GM21825 (cell line): ENCODE measurements at regions not wholly inside any gene's neighbourhood (a gene's known extent, or its start where the extent isn't known, plus 50 kb on each side); places are given as distances from the start of the nearest gene placed in this dataset.
"Not testable (repeated sequence)": the region's sequence is repeated elsewhere in the genome, so short reads cannot be mapped to it uniquely, and the experiment has no call there.

ENCODE experiments used
- ATAC-seq: cut with Tn5 transposase; IDR thresholded peaks from one replicate; pipeline ENCODE4 v1.9.1; 2021; ENCODE audit warnings: mild to moderate bottlenecking, moderate library complexity; ENCODE audit not compliant: unreplicated experiment

DNA sequence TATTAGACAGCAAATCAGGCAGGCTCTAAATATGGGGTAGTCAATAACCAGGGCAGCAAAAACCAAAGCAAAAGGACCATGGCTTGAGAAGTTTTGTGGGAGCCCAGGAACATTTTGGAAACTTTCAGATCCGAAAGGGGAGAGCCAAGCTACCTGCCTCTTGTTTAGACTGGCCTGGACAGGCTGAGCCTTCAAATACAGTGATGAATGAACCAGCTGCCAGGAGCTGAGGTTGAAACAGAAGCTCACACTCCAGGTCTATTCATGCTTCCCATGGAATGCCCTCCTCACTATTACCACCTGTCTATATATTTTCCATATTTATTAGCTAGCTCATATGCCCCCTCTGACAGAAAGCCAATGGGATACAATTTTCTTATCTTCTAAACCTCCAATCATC lies 150.8 kb upstream of the SLC44A1 start:
- no peak for ATAC-seq

- no peak for ATAC-seq
These were observed 146.1 kb upstream of the SLC44A1 start for GRCh38 chr9:105098370-105098769.

- no peak for ATAC-seq
These were observed 140.7 kb upstream of the SLC44A1 start for GRCh38 chr9:105103776-105104175.

DNA sequence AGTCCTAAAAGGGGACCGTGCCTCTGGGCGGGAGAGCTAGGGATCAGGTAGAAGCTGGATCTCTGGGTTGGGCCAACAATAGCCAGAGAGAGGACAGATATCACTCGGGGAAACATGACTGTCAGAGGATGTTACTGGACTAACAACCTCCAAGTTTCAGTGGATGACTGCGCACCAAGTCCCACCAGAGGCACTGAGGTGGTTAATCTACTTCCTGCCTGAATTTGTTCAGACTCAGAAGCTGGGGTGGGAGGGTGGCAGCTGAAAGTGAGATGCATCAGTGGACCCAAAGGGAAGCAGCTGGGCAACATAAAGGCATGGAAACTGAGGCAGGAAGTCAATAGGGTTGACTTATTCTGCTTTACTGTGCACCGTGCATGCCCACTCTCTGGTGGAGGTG lies 130.1 kb upstream of the SLC44A1 start:
- peak; percentile 68 for ATAC-seq

DNA sequence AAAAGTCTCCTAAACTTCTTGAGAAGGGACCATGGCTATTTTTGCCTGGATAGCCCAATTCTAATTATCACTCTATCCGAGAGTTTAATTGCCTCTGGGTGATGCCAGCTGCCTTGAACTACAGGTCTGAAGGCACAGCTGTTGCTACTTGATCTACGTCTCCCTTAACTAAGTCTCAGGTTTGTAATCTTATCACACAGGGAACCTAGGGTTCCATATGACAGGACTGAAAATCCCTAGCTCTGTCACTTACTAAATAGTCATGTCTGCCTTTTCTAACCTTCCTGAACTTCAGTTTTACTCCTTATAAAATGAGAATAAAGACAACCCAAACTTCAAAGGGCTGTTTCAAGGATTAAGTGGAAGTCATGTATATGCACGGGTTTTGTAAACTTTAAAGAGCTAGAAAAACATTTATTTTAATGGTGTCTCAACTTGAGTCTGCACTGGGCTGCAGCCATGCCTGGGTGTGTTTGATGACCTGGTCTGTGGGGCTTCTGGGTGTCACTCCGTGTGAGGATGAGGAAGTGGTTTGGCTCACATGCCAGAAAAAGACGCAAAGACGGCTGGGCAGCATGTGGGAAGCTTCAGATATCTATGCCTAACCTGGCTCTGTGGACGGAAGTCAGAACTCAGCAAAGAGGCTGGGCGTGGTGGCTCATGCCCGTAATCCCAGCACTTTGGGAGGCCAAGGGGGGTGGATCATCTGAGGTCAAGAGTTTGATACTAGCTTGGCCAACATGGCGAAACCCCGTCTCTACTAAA lies 129.3 kb upstream of the SLC44A1 start:
- peak; percentile 82 for ATAC-seq

DNA sequence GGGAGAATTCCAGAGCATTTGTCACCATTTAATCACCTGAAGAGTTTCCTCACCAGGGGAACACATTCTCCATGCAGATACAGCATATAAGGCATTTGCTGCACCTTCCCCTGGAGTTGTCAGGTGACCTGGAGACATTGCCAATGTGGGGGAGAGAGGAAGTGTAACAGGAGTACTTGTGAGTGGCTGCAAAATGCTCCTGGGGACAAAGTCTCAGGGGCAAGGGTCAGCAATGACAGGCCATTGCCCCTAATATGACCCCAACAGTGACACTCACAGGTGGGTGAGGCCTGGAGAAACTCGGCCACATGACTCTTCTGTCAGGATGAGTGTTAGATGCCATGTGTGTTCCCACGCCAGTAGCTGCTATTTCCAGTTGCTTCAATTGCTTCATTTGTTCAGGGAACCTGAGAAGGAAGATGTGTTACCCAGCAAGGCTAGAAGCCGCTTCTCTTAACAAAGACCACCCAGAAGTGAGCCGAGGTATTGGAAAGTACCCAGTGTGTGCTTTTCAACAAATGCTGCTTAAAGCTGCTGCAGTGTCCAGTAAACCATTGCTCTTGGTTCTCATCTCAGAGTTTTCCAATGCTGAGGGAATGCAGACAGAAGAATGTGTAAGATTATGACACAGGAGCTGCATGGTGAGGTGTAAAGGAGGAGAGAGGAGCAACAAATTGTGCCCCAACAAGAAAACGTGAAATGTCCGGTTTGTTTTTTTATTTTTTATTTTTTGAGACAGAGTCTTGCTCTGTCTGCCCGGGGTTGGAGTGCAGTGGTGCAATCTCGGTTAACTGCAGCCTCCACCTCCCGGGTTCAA lies 128.2 kb upstream of the SLC44A1 start:
- ATAC-seq, result no peak

DNA sequence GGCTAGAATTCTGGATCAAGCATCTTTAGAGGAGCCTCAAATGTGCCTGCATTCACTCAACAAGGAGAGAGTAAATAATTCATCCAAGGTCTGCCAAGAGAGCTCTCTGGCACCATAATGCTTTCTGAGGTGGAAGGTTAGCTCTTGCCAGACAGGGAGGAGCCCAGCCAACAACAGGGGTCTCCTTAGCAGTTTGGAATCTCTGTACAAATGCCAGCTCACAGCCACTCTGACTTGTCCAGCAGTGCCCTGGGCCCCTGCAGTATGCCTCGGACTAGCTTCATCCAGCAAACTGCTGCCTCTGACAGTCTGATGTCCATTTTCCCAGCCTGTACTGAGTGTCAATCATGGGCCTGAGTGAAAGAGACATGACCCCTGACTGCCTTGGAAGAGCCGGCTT lies 127.2 kb upstream of the SLC44A1 start:
- ATAC-seq, result no peak

DNA sequence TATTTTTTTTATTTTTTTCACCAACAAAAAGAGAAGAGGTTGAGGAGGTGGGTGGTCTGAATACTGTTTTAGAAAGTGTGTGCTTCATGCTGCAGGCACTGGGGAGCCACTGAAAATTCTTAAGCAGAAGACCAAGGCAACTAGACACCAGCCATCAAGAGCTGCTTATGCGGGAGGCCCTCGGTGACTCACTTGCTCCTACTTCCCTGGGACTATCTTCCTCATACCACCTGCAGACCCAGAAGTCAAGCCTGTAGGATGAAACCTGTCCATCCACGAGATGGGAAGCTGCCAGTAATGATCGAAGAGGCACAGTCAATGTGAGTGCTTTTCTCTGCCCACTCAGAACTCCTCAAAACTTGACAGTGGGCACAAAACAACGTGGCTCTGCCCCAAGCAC lies 125.8 kb upstream of the SLC44A1 start:
- ATAC-seq, result no peak

GRCh38 chr9:105119156-105119555 lies 125.3 kb upstream of the SLC44A1 start:
- no peak for ATAC-seq

- ATAC-seq, result no peak
These were observed 122.5 kb upstream of the SLC44A1 start for GRCh38 chr9:105121861-105122430.

- not testable (repeated sequence) for ATAC-seq
These were observed 119.9 kb upstream of the SLC44A1 start for GRCh38 chr9:105124598-105124997.

DNA sequence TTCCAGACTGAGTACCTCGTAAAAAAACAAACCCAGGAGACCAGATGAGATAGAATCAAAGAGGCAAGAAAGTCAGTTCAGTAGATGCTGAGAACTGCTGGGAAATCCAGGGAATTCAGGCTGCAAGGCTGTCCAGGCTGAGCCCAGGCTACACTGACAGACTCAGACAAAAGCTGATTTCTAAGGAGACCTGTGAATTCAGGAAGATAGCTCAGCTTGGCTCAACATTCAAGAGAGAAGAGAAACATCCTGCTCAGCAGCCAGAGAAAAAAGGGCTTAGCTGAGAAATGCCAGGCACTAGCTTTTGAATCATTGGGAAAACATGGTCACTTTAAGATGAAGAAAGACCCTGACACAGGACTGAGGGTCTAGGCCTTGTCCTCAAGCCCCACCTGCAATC lies 118.2 kb upstream of the SLC44A1 start:
- ATAC-seq, result no peak

DNA sequence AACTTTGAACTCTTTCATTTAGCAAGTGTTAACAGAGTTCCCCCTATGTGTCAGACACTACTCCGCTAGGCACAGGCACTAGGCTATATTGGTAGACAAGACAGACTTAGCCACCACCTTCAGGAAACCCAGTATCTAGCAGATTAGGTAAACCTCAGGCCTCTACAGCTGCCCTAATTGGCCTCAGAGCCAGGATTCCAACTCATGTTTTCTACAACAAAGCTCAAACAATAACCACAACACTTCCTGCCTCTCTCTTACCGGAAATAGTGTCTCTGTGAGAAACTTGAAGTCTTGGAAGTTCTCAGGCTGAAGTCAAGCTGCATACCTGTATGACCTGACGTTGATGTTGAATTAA lies 116.6 kb upstream of the SLC44A1 start:
- ATAC-seq, result peak; percentile 99

DNA sequence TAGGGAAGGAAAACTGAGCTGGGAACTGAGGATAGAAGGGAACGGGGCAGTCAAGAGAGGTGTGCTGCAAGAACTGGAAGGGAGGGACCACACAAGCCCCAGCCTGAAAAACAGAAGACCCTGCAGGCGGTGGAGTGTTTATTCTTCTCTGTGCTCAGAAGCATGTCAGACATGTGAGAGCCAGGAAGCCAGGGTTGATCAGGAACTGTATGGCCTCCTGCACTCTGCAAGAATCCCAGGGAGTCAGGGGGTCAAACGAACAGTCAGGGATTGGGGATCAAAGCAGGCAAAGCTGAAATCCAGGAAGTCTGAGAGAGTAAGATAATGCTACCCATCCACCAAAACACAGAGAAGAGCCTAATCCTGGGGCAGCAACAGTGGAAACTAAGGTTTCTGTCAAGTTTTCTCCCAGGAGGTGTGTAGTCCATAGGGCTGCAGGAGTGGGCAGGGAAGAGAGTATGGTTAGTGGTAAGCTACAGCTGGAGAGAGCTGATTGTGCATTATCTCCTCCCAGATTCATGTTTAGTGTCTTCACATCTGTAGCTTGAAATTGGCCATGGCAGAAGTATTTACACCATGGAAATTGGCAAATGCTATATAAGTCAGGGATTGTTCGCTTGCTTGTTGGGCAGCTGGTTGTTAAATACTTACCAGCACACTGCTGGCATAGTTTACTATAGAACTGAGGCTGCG lies 115.4 kb upstream of the SLC44A1 start:
- ATAC-seq, result no peak

DNA sequence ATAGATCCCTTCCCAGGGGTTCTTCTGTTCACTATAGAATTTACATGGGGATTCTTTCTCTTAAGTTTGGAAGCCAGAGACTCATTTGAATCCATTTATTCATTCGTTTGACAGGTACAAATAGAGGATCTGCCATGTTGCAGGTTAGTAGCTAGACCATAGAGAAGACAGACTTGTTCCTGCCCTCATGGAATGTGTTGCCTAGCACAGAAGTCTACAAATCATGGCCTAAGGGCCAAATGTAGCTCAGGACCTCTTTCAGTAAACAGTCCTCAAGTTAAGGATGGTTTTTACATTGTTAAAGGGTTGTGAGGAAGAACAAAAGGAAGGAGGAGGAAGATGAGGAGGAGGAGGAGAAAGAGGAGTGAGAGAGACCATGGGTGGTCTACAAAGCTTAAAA lies 114.7 kb upstream of the SLC44A1 start:
- ATAC-seq, result no peak

GRCh38 chr9:105131981-105132380 lies 112.5 kb upstream of the SLC44A1 start:
- ATAC-seq, result no peak

DNA sequence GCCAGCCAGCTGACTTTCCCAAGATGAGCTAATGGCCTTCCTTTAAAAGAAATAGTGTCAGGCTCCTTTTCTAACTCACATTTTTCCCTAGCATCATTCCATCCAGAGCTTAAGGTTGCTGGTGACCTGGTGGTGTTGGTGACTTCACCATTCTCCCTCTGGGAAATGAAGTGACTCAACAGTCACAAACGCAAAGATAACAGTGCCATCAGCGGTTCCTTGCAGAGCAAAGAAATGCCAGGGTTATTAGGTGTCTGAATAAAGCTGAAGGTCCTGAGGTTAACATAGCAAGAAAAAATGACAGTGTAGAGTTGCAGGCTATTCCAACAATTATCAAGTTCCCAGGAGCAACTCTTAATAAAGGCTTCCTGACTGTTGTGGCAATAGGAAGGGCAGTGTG lies 111.8 kb upstream of the SLC44A1 start:
- no peak for ATAC-seq

DNA sequence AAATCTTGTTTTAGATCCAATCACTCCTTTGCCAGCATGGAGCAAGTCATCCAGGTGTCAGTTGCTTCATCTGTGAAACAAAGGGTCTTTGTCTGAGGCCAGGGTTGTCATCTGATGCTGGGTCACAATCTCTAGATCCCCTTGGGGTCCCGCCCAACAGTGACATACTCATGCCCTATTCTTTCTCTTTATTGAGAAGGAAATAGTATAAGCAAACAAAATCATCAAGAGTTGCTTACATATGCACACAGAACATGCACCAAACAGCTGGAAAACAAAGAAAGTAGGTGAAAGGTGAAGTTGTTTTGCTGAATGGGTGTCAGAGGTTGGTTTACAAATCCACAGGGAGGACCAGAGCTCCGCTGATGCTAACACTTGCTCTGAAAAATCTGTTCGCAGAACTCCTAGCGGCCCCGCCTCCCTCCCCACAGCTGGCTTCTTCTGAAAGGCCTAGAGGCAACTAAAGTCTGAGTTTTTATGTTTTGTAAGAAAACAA lies 106.1 kb upstream of the SLC44A1 start:
- no peak for ATAC-seq

DNA sequence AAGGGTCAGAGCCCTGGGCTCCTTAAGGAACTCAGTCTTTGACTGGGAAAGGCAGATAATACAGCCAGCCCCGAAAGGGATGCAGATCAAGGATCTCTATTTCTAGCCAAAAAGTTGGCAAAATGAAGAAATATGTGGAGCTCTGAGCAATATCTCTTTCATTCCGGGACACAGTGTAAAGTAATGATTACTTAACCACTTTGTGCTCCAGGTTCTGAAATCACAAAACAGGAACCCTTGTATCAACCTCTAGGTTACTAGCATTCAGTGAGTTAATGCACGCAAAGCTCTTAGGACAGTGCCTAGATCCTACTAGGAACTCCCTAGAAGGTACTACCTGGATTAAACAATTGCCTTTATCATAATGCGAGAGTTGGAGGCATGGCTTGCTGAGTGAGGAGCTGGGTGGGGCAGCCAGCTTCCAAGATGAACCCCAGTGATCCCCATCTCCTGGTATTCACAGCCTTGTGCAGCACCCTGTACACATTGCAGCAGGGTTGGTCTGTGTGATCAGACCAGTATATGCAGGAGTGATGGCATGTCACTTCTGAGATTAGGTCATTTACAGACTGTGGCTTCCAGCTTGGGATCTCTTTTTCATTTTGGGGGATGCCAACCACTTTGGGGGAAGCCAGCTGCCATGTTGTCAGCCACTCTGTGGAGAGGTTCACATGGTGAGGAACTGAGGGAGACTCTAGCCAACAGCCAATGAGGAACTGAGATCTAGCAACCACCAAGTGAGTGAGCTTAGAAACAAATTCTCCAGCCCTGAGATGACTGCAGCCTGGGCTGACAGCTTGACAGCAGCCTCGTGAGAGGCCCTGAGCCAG lies 103.1 kb upstream of the SLC44A1 start:
- peak; percentile 82 for ATAC-seq

GRCh38 chr9:105141976-105142250 lies 102.5 kb upstream of the SLC44A1 start:
- no peak for ATAC-seq
